ENCODE measurements at regions not wholly inside any gene's neighbourhood (a gene's known extent, or its start where the extent isn't known, plus 50 kb on each side); places are given as distances from the start of the nearest gene placed in this dataset.

DNA sequence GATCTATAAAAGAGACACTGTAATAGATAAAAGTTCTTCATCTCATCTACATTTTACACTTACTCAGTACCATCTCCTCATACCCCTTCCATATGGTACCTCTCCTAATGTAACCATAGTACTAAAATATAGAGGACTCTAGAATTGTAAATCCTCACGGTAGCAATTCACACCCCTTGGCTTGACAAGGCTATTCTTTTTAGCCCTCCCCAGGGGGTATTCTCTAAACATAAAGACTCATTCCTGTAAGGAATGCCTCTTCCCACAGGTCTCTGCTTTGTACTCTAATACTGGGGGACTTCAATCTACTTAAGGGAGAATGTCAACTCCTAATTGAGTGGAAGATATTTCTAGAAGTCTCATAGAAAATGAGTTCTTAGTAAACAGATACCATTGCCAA, 85.9 kb downstream of the VIP start:
- H3K4me3 ChIP-seq (ENCODE audit: control insufficient read depth, low read depth, low read length) = no peak overlapping the region
- TF ChIP-seq, protein P1, sequence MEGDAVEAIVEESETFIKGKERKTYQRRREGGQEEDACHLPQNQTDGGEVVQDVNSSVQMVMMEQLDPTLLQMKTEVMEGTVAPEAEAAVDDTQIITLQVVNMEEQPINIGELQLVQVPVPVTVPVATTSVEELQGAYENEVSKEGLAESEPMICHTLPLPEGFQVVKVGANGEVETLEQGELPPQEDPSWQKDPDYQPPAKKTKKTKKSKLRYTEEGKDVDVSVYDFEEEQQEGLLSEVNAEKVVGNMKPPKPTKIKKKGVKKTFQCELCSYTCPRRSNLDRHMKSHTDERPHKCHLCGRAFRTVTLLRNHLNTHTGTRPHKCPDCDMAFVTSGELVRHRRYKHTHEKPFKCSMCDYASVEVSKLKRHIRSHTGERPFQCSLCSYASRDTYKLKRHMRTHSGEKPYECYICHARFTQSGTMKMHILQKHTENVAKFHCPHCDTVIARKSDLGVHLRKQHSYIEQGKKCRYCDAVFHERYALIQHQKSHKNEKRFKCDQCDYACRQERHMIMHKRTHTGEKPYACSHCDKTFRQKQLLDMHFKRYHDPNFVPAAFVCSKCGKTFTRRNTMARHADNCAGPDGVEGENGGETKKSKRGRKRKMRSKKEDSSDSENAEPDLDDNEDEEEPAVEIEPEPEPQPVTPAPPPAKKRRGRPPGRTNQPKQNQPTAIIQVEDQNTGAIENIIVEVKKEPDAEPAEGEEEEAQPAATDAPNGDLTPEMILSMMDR (IDR thresholded peaks at IDR 0.05; ENCODE audit: control insufficient read depth, insufficient read depth, low read depth, low read length, missing control alignments) = no peak
- no peak for DNase-seq (ENCODE audit: low read depth)

DNA sequence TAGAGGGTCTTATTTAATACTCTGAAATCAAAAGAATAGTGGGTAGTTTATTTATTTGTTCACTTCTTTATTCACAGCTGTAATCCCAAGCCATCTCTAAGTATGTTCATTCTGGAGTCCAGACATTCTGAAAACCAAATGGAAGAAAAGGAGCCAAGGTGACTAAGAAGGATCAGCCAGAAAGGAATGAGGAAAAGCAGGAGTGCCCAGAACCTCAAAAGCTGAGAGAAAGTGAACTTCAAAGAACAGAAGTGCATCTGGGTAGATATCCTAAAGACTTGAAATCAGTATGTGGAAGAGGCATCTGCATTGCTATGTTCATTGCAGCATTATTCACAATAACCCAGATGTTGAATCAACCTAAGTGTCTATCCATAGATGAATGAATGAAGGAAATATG, 94.8 kb downstream of the VIP start:
- TF ChIP-seq, protein P1 (IDR thresholded peaks at IDR 0.05; ENCODE audit: control insufficient read depth, insufficient read depth, low read depth, low read length, missing control alignments) = no peak
- no peak for DNase-seq (ENCODE audit: low read depth)
- H3K4me3 ChIP-seq (ENCODE audit: control insufficient read depth, low read depth, low read length) = no peak overlapping the region

DNA sequence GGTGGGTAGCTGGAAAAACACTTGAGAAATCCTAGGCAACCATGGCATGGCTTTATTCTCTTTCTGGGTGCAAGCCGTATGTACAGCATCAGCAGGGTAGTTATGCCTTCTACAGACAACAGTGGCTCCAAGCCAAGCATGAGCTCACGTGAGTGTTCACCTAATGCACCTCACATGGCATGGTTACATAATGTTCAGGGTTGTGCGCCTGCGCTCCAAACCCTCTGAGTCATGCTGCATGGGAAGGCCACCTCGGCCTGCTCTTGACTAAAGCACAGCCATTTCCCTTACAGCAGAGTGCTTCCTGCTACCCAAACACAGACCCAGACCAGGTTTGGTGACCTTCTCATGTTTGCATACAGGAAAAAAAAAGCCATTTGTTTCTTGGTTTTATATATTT, 96.2 kb downstream of the VIP start:
- no peak for DNase-seq (ENCODE audit: low read depth)
- TF ChIP-seq, protein P1 (IDR thresholded peaks at IDR 0.05; ENCODE audit: control insufficient read depth, insufficient read depth, low read depth, low read length, missing control alignments) = no peak
- H3K4me3 ChIP-seq (ENCODE audit: control insufficient read depth, low read depth, low read length) = no peak overlapping the region

DNA sequence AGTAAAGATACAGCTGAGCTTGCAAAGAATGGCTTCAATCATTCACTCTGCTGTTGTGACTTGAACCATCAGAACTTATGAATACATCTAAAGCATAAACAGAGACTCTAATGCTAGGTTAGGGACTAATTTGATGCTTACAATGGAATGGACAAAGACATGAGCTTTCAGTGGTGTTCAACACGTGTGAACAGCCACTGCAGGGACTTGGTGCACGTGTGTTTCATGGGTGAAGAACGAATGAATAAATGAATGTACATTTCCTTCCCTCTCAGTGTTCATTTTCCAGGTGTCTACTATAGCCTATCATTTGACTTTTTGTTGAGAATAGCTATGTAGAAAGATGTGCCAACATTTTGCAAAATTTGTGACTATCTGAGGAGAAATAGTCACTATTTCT, 98.3 kb downstream of the VIP start:
- no peak overlapping the region for H3K4me3 ChIP-seq (ENCODE audit: control insufficient read depth, low read depth, low read length)
- DNase-seq (ENCODE audit: low read depth) = no peak
- TF ChIP-seq, protein P1 (IDR thresholded peaks at IDR 0.05; ENCODE audit: control insufficient read depth, insufficient read depth, low read depth, low read length, missing control alignments) = no peak

DNA sequence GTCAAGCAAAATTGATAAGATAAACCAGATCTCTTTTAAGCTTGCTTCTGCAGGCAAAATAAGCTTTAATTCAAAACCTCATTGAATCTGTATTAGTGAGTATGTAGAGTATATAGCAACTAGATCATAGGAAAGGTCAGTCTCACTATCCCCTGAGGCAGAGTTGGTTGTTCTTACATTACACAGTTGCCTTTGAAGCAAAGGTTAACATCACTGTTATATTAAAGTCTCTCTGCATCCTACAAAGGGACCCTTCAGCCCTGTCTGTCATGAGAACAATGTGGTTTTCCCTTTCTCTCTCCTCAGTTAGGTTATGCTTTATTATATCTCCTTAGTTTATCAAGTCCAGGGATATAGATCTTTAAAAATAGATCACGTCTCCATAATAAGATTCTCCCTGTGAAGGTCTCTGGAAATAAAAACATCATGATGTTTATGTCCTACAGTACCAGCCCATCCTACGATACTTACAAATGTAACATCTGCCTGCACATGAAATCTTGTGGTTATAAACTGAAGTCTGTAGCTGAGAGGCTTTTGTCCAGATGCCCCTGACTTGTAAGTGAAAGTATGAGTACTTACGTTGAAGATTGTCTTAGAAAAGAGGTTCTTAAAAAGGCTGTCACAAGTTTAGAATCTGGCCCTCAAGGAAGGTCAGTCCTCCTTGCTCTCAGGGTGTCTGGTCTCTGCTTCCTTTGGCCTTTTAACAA, 103.6 kb downstream of the VIP start:
- no peak for DNase-seq (ENCODE audit: low read depth)
- TF ChIP-seq, protein P1 (IDR thresholded peaks at IDR 0.05; ENCODE audit: control insufficient read depth, insufficient read depth, low read depth, low read length, missing control alignments) = no peak
- no peak overlapping the region for H3K4me3 ChIP-seq (ENCODE audit: control insufficient read depth, low read depth, low read length)

DNA sequence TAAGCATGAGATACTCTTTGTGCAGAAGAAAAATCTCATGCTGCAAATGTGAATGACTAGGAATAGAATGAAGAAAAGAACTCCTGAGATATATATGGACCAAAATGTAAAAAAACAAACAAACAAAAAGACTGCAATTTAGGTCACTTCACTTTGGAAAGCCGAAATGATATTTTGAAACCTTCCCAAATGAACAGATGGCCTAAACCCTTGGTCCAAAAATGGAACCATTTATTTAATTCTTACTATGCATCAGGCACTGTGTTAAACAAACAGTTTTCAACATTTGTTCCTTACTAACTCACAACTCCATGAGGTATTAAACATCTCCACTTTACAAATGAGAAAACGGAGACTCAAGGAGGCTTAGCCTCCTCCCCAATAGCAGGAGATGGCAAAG, 107.5 kb downstream of the VIP start:
- no peak for DNase-seq (ENCODE audit: low read depth)
- TF ChIP-seq, protein P1 (IDR thresholded peaks at IDR 0.05; ENCODE audit: control insufficient read depth, insufficient read depth, low read depth, low read length, missing control alignments) = no peak
- H3K4me3 ChIP-seq (ENCODE audit: control insufficient read depth, low read depth, low read length) = no peak overlapping the region

Data from AG09309 (cell line).